Suprapubic skin (tissue), 4 donors: ENCODE measurements at regions not wholly inside any gene's neighbourhood (a gene's known extent, or its start where the extent isn't known, plus 50 kb on each side); places are given as distances from the start of the nearest gene placed in this dataset.

Source experiments
- DNase-seq, 2 donors: peaks; one replicate each; pipeline ENCODE4 v3.0.0-alpha.2; 2019; ENCODE audit warnings: low spot score in 2 of 2
- H3K27ac ChIP-seq: fragments of 200-600 bp; sonication (generic); one replicate; pipeline ENCODE4 v1.5.1; 2019
- H3K27me3 ChIP-seq: fragments of 200-600 bp; sonication (generic); one replicate; pipeline ENCODE4 v1.5.1; 2019
- H3K36me3 ChIP-seq: fragments of 200-600 bp; sonication (generic); one replicate; pipeline ENCODE4 v1.5.1; 2019
- H3K4me1 ChIP-seq: fragments of 200-600 bp; sonication (generic); one replicate; pipeline ENCODE4 v1.5.1; 2019
- H3K4me3 ChIP-seq: fragments of 200-600 bp; sonication (generic); one replicate; pipeline ENCODE4 v1.5.1; 2019; ENCODE audit warnings: mild to moderate bottlenecking
- H3K9me3 ChIP-seq: fragments of 200-600 bp; sonication (generic); one replicate; pipeline ENCODE4 v1.5.1; 2019
- EP300 ChIP-seq: sonication (generic); formaldehyde crosslinking; IDR thresholded peaks from one replicate; pipeline ENCODE4 v1.6.1; 2017; ENCODE audit warnings: antibody characterized with exemption
- POLR2A ChIP-seq, 2 donors: fragments of 450-650 bp; IDR thresholded peaks; one replicate each; pipeline ENCODE4 v1.6.1; 2017; ENCODE audit warnings: antibody characterized with exemption in 2 of 2, mild to moderate bottlenecking in 2 of 2, moderate library complexity in 2 of 2
- POLR2AphosphoS5 ChIP-seq, 3 donors: sonication (generic); formaldehyde crosslinking; IDR thresholded peaks; one replicate each; pipeline ENCODE4 v1.6.1; 2017; ENCODE audit warnings: antibody characterized with exemption in 3 of 3
- WGBS: methylation state at CpG from one replicate; pipeline ENCODE4 v1.1.5; 2018; 5-methylcytosine and 5-hydroxymethylcytosine counted together
- TF ChIP-seq, protein P1 (sequence below), 2 donors: fragments of 200-600 bp in 1 of 2; fragments of 450-650 bp in 1 of 2; sonication (generic) in 1 of 2; IDR thresholded peaks; one replicate each; pipeline ENCODE4 v1.5.1; 2016 to 2019; ENCODE audit warnings: antibody characterized with exemption in 2 of 2, mild to moderate bottlenecking in 1 of 2, moderate library complexity in 1 of 2

DNA sequence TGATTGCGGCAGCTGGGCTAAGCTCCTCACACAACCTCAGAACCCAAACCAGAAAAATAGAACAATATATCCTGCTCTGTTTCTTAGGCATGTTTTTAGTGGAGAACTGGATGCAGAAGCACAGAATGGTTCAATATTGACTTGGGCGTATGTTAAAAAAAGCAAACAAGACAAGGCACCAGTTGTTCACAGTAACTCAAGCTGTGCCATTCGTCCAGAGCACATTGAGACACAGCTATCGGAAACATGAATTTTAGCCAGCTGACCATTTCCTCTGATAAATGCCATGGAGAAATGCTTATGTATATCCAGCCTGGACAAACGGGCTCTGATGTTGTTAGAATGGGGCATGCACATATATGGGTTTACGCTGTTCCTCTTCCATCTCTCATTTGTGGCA lies 129.2 kb upstream of the PDZRN3 start:
- H3K9me3 ChIP-seq = no peaks in the 10 kb centered on the region
- no peak overlapping the region for H3K27ac ChIP-seq
- no peaks in the 10 kb centered on the region for H3K27me3 ChIP-seq
- no peak for DNase-seq
- H3K4me1 ChIP-seq = peaks cover 3% of the 10 kb centered on the region
- 79% methylated on average over 6 of the region's 6 CpGs for WGBS
- no peaks in the 10 kb centered on the region for H3K36me3 ChIP-seq
- TF ChIP-seq POLR2A (IDR thresholded peaks at IDR 0.05) (no peak), EP300 (no peak), POLR2AphosphoS5 (IDR thresholded peaks at IDR 0.05) (no peak)
- TF ChIP-seq, protein P1, sequence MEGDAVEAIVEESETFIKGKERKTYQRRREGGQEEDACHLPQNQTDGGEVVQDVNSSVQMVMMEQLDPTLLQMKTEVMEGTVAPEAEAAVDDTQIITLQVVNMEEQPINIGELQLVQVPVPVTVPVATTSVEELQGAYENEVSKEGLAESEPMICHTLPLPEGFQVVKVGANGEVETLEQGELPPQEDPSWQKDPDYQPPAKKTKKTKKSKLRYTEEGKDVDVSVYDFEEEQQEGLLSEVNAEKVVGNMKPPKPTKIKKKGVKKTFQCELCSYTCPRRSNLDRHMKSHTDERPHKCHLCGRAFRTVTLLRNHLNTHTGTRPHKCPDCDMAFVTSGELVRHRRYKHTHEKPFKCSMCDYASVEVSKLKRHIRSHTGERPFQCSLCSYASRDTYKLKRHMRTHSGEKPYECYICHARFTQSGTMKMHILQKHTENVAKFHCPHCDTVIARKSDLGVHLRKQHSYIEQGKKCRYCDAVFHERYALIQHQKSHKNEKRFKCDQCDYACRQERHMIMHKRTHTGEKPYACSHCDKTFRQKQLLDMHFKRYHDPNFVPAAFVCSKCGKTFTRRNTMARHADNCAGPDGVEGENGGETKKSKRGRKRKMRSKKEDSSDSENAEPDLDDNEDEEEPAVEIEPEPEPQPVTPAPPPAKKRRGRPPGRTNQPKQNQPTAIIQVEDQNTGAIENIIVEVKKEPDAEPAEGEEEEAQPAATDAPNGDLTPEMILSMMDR (IDR thresholded peaks at IDR 0.05) = no peak
- H3K4me3 ChIP-seq = no peak overlapping the region

DNA sequence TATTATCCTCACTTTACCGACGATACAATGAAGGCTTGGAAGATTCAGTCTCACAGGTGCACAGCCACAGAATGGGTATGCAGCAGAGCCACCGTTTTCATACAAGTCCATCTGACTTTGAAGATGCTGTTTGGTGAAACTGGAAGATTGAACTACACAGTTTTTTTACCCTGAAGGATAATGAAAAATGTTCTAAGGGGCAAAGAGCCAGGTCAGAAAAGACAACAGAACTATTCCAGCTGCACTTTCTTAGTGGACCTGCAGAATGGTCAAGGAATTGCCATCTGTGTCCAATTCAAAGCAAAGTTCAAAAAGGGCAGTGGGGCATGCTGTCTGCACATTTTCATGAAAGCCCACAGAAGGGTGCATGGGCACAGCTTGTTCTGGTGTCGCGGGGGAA lies 127.6 kb upstream of the PDZRN3 start:
- TF ChIP-seq POLR2A (IDR thresholded peaks at IDR 0.05) (no peak), POLR2AphosphoS5 (IDR thresholded peaks at IDR 0.05) (no peak), EP300 (no peak)
- TF ChIP-seq, protein P1 (IDR thresholded peaks at IDR 0.05) = no peak
- H3K4me3 ChIP-seq = no peak overlapping the region
- DNase-seq = no peak
- no peaks in the 10 kb centered on the region for H3K9me3 ChIP-seq
- peaks cover 4% of the 10 kb centered on the region for H3K4me1 ChIP-seq
- H3K27me3 ChIP-seq = no peaks in the 10 kb centered on the region
- H3K27ac ChIP-seq = no peak overlapping the region
- H3K36me3 ChIP-seq = no peaks in the 10 kb centered on the region
- 67% methylated on average over 5 of the region's 5 CpGs for WGBS

DNA sequence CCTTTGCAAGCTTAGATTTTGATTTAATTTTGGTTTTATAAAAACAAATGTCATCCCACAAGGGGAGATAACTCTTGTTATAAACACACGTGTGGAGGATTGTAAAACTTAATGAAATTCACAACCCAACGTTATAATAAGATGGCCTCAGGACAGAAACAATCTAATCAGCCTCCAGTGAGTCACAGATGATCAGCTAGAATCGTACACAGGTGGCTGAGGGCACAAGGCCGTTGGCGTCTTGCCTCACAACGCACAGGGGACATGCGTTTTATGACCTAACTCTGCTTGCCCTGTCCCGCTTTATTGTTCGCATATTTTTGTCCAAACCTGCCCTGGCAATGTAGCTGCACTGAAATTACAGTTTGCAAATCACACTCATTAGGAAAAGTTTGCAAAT lies 121.9 kb upstream of the PDZRN3 start:
- no peak overlapping the region for H3K4me3 ChIP-seq
- no peaks in the 10 kb centered on the region for H3K27me3 ChIP-seq
- H3K36me3 ChIP-seq = no peaks in the 10 kb centered on the region
- WGBS = 60% methylated on average over 9 of the region's 9 CpGs
- H3K9me3 ChIP-seq = no peaks in the 10 kb centered on the region
- DNase-seq = no peak
- TF ChIP-seq, protein P1 (IDR thresholded peaks at IDR 0.05) = no peak
- TF ChIP-seq POLR2A (IDR thresholded peaks at IDR 0.05) = no peak
- peaks cover 23% of the 10 kb centered on the region for H3K4me1 ChIP-seq
- H3K27ac ChIP-seq = no peak overlapping the region

DNA sequence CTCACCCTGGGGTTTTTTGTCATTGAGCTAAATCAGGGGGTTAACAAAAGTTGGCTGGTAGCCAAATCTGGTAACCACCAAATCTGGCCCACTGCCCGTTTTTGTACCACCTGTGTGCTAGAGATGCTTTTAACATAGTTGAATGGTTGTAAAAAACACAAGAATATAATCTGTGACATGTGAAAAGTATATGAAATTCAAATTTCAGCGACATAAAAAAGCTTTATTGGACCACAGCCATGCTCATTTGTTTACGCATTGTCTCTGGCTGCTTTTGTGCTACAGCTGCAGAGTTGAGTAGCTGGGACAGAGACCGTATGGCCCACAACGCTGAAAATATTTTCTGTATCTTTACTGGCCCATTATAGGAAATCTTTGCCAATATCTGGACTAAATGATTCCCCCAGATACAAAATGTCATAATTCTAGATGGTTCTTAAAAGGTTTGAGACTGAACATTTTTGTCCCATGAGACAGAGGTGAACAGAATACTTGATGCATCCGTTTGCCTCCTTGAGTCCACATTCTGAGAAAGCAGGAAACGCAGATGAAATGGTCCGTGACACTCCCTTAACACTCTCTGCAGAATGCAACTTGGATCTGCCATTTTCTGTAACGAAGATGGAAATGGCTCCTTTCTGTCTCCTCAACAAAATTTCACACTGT lies 120.9 kb upstream of the PDZRN3 start:
- DNase-seq = no peak
- TF ChIP-seq POLR2A (IDR thresholded peaks at IDR 0.05) = no peak
- TF ChIP-seq POLR2AphosphoS5 (IDR thresholded peaks at IDR 0.05) = no peak
- TF ChIP-seq, protein P1 (IDR thresholded peaks at IDR 0.05) = no peak
- no peak for TF ChIP-seq EP300
- Histone ChIP-seq H3K27ac (no peak overlapping the region), H3K27me3 (no peaks in the 10 kb centered on the region), H3K4me1 (peaks cover 23% of the 10 kb centered on the region), H3K9me3 (no peaks in the 10 kb centered on the region), H3K36me3 (no peaks in the 10 kb centered on the region), H3K4me3 (no peak overlapping the region)
- WGBS = 59% methylated on average over 9 of the region's 9 CpGs

DNA sequence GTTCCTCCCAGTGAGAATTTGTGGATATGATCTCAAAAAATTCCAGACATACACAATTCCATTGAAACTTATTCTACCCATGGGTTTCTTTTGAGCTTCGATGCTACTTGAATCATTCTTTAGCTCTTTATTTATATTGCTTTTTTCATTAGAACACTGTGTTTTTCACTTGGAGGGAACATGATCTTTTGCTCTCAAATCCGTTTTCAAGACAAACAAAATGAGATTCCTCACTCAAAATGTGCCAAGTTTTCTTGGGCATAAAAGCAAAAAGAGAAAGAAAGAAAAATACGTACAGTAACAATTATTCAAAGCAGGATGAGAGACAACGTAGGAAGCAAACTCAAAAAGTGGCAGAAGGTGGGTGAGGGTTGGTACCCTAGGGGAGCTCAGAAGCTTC lies 118.8 kb upstream of the PDZRN3 start:
- Histone ChIP-seq H3K4me3 (no peak overlapping the region), H3K36me3 (no peaks in the 10 kb centered on the region), H3K9me3 (no peaks in the 10 kb centered on the region), H3K27me3 (no peaks in the 10 kb centered on the region), H3K4me1 (peaks cover 23% of the 10 kb centered on the region), H3K27ac (no peak overlapping the region)
- DNase-seq = no peak
- no peak for TF ChIP-seq POLR2AphosphoS5 (IDR thresholded peaks at IDR 0.05)
- TF ChIP-seq POLR2A (IDR thresholded peaks at IDR 0.05) = no peak
- TF ChIP-seq, protein P1 (IDR thresholded peaks at IDR 0.05) = no peak
- TF ChIP-seq EP300 = no peak
- WGBS = 31% methylated on average over 4 of the region's 4 CpGs
